HCT116 (cell line): ENCODE measurements at regions not wholly inside any gene's neighbourhood (a gene's known extent, or its start where the extent isn't known, plus 50 kb on each side); places are given as distances from the start of the nearest gene placed in this dataset.

Source experiments
- ATAC-seq: fragments of 200-7000 bp; cut with Tn5 transposase; 2 replicates; pipeline ENCODE4 v1.9.1; 2020; ENCODE audit warnings: mild to moderate bottlenecking, moderate library complexity
- BruUV-seq: library from RNA; stranded (reverse); fragments of 400-500 nt; replicated peaks from 2 replicates; lab custom pipeline; 2021; lab: Mats Ljungman, UMichigan
- CTCF ChIA-PET: fragments of 300-600 bp; sonication (Branson Sonifier 250); formaldehyde crosslinking; loops from one replicate; lab custom pipeline; 2021; ENCODE audit warnings: antibody characterized with exemption; lab: Charles Lee
- POLR2A ChIA-PET: fragments of 300-600, 350-600 bp; sonication (Branson Sonifier 250); formaldehyde crosslinking; loops from one replicate; lab custom pipeline; 2021; ENCODE audit warnings: antibody characterized with exemption; lab: Charles Lee
- RAD21 ChIA-PET, 2 experiments: fragments of 300-600 bp; sonication (Branson Sonifier 250); formaldehyde crosslinking; loops; one replicate each; lab custom pipeline; 2023; ENCODE audit warnings: low total read pairs in 2 of 2; ENCODE audit not compliant: uncharacterized antibody in 2 of 2, unreplicated experiment in 2 of 2, low non-redundant PET in 1 of 2; lab: Charles Lee
- DNase-seq: peaks from one replicate; pipeline ENCODE4 v3.0.0-alpha.2; 2010; ENCODE audit warnings: low read depth, low spot score
- H2AFZ ChIP-seq: fragments of 200-600 bp; shearing (Covaris generic), sonication (generic); 2 replicates; pipeline ENCODE4 v1.6.1; 2017; ENCODE audit warnings: low read depth, mixed run types, mixed read lengths, antibody characterized with exemption, low read length; ENCODE audit not compliant: poor library complexity, severe bottlenecking
- H3K27ac ChIP-seq: 2 replicates; pipeline ENCODE4 v1.5.1; 2012; ENCODE audit warnings: low read depth, low read length
- H3K27me3 ChIP-seq: fragments of 200-600 bp; sonication (generic); 2 replicates; pipeline ENCODE4 v1.6.1; 2016; ENCODE audit warnings: mixed run types, low read length, mixed read lengths; ENCODE audit not compliant: insufficient read depth
- H3K36me3 ChIP-seq, 2 experiments: fragments of 200-500 bp in 1 of 2; fragments of 200-600 bp in 1 of 2; sonication (Bioruptor generic) in 1 of 2; sonication (generic) in 1 of 2; 2 replicates each; pipeline versions ENCODE4 v1.5.1 to v1.6.1; 2014 to 2016; ENCODE audit warnings: low read length in 2 of 2, inconsistent platforms in 1 of 2, mixed read lengths in 1 of 2, mixed run types in 1 of 2; ENCODE audit not compliant: insufficient read depth in 2 of 2, control insufficient read depth in 1 of 2
- H3K4me1 ChIP-seq, 2 experiments: fragments of 200-600 bp in 1 of 2; sonication (generic) in 1 of 2; 2 replicates each; pipeline versions ENCODE4 v1.5.1 to v1.6.1; 2012 to 2017; ENCODE audit warnings: low read length in 2 of 2, inconsistent platforms in 1 of 2, mild to moderate bottlenecking in 1 of 2, mixed read lengths in 1 of 2, mixed run types in 1 of 2, moderate library complexity in 1 of 2; ENCODE audit not compliant: insufficient read depth in 2 of 2, control insufficient read depth in 1 of 2
- H3K4me2 ChIP-seq: fragments of 200-600 bp; sonication (generic); 2 replicates; pipeline ENCODE4 v1.6.1; 2017; ENCODE audit warnings: mixed run types, low read length, mixed read lengths
- H3K4me3 ChIP-seq, 2 experiments: fragments of 200-600 bp in 1 of 2; sonication (generic) in 1 of 2; replicated peaks in 1 of 2; 2 replicates each; pipeline ENCODE4 v1.5.1; 2011 to 2016; ENCODE audit warnings: low read length in 2 of 2, control low read depth in 1 of 2, low read depth in 1 of 2, mild to moderate bottlenecking in 1 of 2, mixed read lengths in 1 of 2, mixed run types in 1 of 2
- H3K79me2 ChIP-seq: fragments of 200-600 bp; sonication (generic); 2 replicates; pipeline ENCODE4 v1.6.1; 2017; ENCODE audit warnings: mild to moderate bottlenecking, mixed run types, low read length, moderate library complexity, mixed read lengths; ENCODE audit not compliant: insufficient read depth
- H3K9ac ChIP-seq: fragments of 200-600 bp; sonication (generic); 2 replicates; pipeline ENCODE4 v1.6.1; 2016; ENCODE audit warnings: low read length, mixed read lengths
- H3K9me2 ChIP-seq: fragments of 200-600 bp; sonication (generic), shearing (Covaris generic); 2 replicates; pipeline ENCODE4 v1.6.1; 2017; ENCODE audit warnings: mixed run types, mild to moderate bottlenecking, moderate library complexity; ENCODE audit not compliant: insufficient read depth
- H3K9me3 ChIP-seq, 2 experiments: fragments of 200-500 bp in 1 of 2; fragments of 200-600 bp in 1 of 2; sonication (Bioruptor generic) in 1 of 2; sonication (generic) in 1 of 2; 2 replicates each; pipeline ENCODE4 v1.6.1; 2014 to 2017; ENCODE audit warnings: low read length in 2 of 2, mixed read lengths in 2 of 2, inconsistent platforms in 1 of 2, low read depth in 1 of 2, mild to moderate bottlenecking in 1 of 2, mixed run types in 1 of 2, moderate library complexity in 1 of 2; ENCODE audit not compliant: control insufficient read depth in 1 of 2, insufficient read depth in 1 of 2
- H4K20me1 ChIP-seq: fragments of 200-600 bp; sonication (generic), shearing (Covaris generic); 2 replicates; pipeline ENCODE4 v1.6.1; 2017; ENCODE audit warnings: mixed run types, mild to moderate bottlenecking, moderate library complexity; ENCODE audit not compliant: insufficient read depth
- EGR1 ChIP-seq: IDR thresholded peaks from 2 replicates; pipeline ENCODE4 v1.6.1; 2012; ENCODE audit warnings: low read depth
- EZH2phosphoT487 ChIP-seq: fragments of 200-600 bp; IDR thresholded peaks from 2 replicates; pipeline ENCODE4 v1.6.1; 2018; ENCODE audit warnings: antibody characterized with exemption, borderline replicate concordance
- FOSL1 ChIP-seq: IDR thresholded peaks from 2 replicates; pipeline ENCODE4 v1.6.1; 2012; ENCODE audit warnings: low read depth
- JUND ChIP-seq: IDR thresholded peaks from 2 replicates; pipeline ENCODE4 v1.6.1; 2012
- POLR2A ChIP-seq: IDR thresholded peaks from 2 replicates; pipeline ENCODE4 v1.7.0; 2011; ENCODE audit warnings: borderline replicate concordance; ENCODE audit not compliant: insufficient read depth, insufficient read length; ENCODE audit errors: extremely low read depth
- SP1 ChIP-seq: IDR thresholded peaks from 2 replicates; pipeline ENCODE4 v1.6.1; 2012; ENCODE audit warnings: low read depth
- YY1 ChIP-seq: IDR thresholded peaks from 2 replicates; pipeline ENCODE4 v1.6.1; 2011; ENCODE audit warnings: low read length, low read depth, moderate library complexity, mild to moderate bottlenecking; ENCODE audit not compliant: insufficient replicate concordance; ENCODE audit errors: extremely low read depth
- ZNF274 ChIP-seq: fragments of 200-500 bp; sonication (Bioruptor generic); IDR thresholded peaks from 2 replicates; pipeline ENCODE4 v1.6.1; 2014; ENCODE audit warnings: mild to moderate bottlenecking, low read depth, low read length, inconsistent platforms
- intact Hi-C: fragments of 100-400 bp; cut with micrococcal nuclease; formaldehyde crosslinking; loops from 2 replicates; pipeline ENCODE4 v1.10.0; 2022
- TF ChIP-seq, protein P1 (sequence below), 3 experiments: fragments of 200-600 bp in 1 of 3; sonication (generic) in 1 of 3; IDR thresholded peaks in 2 of 3; conservative IDR thresholded peaks in 1 of 3; 2 replicates each; pipeline ENCODE4 v1.5.1; 2012 to 2017; ENCODE audit warnings: low read depth in 2 of 3, low read length in 2 of 3, antibody characterized with exemption in 1 of 3, borderline replicate concordance in 1 of 3, control low read depth in 1 of 3, mild to moderate bottlenecking in 1 of 3, mixed read lengths in 1 of 3, mixed run types in 1 of 3, moderate library complexity in 1 of 3; ENCODE audit not compliant: insufficient read depth in 1 of 3
- TF ChIP-seq, protein P2 (sequence below): IDR thresholded peaks from 2 replicates; pipeline ENCODE4 v1.6.1; 2011; ENCODE audit warnings: mild to moderate bottlenecking, low read length, moderate library complexity; ENCODE audit not compliant: insufficient replicate concordance; ENCODE audit errors: extremely low read depth
- TF ChIP-seq, protein P3 (sequence below): IDR thresholded peaks from 2 replicates; pipeline ENCODE4 v1.6.1; 2012

DNA sequence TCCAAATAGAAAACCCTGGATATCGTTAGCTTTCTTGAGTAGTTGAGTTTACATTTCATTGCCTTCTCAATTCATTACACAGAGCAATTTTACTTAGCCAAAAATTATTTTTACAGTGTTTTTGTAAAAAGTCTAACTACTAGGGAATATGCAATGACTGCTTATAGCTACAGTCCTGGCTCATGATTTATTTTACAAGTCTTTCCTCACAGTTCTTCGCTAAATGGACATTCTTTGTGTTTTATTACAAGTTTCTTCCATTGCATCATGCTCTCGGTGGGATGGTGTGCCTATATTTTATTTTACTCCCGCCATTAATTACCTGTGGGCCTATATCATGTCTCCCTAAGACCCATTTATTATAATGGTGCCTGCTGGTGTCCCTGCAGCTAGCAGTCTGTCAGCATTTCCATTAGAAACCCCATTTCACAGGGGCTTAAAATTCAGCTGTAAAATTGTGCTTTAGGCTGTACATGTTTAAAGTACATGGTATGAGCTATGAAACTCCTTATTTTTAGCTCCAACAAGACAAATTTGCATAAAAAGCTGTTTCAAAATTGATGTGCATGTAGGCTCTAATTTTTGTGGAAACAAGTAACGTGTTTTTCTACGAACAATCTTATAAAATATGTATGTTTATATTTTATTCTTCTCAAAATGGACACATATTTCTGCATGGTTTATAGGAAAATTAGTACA is 227.4 kb downstream of the SLC7A11 start:
- Histone ChIP-seq H3K4me2 (no peak overlapping the region), H3K9me2 (no peaks in the 10 kb centered on the region), H3K27me3 (no peaks in the 10 kb centered on the region), H3K27ac (no peak overlapping the region), H3K79me2 (no peaks in the 10 kb centered on the region), H3K9ac (no peak overlapping the region), H3K4me1 (no peaks in the 10 kb centered on the region), H4K20me1 (no peaks in the 10 kb centered on the region; the same call in 1 of the 2 replicates), H3K36me3 (no peaks in the 10 kb centered on the region), H2AFZ (no peak overlapping the region), H3K9me3 (no peaks in the 10 kb centered on the region), H3K4me3 (no peak overlapping the region)
- intact Hi-C loops, result no loop called here
- TF ChIP-seq, protein P1, sequence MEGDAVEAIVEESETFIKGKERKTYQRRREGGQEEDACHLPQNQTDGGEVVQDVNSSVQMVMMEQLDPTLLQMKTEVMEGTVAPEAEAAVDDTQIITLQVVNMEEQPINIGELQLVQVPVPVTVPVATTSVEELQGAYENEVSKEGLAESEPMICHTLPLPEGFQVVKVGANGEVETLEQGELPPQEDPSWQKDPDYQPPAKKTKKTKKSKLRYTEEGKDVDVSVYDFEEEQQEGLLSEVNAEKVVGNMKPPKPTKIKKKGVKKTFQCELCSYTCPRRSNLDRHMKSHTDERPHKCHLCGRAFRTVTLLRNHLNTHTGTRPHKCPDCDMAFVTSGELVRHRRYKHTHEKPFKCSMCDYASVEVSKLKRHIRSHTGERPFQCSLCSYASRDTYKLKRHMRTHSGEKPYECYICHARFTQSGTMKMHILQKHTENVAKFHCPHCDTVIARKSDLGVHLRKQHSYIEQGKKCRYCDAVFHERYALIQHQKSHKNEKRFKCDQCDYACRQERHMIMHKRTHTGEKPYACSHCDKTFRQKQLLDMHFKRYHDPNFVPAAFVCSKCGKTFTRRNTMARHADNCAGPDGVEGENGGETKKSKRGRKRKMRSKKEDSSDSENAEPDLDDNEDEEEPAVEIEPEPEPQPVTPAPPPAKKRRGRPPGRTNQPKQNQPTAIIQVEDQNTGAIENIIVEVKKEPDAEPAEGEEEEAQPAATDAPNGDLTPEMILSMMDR (IDR thresholded peaks at IDR 0.05 in 2 of 3, conservative IDR thresholded peaks at IDR 0.05 in 1 of 3; ENCODE audit: borderline replicate concordance in 1 of 3, insufficient read depth in 1 of 3, low read depth in 2 of 3, low read length in 2 of 3), result no peak
- TF ChIP-seq SP1, result no peak
- no peak for TF ChIP-seq POLR2A
- TF ChIP-seq, protein P2, sequence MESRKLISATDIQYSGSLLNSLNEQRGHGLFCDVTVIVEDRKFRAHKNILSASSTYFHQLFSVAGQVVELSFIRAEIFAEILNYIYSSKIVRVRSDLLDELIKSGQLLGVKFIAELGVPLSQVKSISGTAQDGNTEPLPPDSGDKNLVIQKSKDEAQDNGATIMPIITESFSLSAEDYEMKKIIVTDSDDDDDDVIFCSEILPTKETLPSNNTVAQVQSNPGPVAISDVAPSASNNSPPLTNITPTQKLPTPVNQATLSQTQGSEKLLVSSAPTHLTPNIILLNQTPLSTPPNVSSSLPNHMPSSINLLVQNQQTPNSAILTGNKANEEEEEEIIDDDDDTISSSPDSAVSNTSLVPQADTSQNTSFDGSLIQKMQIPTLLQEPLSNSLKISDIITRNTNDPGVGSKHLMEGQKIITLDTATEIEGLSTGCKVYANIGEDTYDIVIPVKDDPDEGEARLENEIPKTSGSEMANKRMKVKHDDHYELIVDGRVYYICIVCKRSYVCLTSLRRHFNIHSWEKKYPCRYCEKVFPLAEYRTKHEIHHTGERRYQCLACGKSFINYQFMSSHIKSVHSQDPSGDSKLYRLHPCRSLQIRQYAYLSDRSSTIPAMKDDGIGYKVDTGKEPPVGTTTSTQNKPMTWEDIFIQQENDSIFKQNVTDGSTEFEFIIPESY, result no peak
- no peak for TF ChIP-seq EGR1
- TF ChIP-seq JUND, result no peak
- TF ChIP-seq, protein P3, sequence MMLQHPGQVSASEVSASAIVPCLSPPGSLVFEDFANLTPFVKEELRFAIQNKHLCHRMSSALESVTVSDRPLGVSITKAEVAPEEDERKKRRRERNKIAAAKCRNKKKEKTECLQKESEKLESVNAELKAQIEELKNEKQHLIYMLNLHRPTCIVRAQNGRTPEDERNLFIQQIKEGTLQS, result no peak
- no peak for TF ChIP-seq ZNF274
- no peak for TF ChIP-seq FOSL1
- TF ChIP-seq YY1, result no peak
- TF ChIP-seq EZH2phosphoT487, result no peak
- ChIA-PET CTCF (no interaction called here), POLR2A (no interaction called here), RAD21 (no interaction called here)
- no TSS peak for BruUV-seq
- DNase-seq (no peak), ATAC-seq (no peak)
